Adrenal gland (tissue), 9 donors: ENCODE measurements at regions not wholly inside any gene's neighbourhood (a gene's known extent, or its start where the extent isn't known, plus 50 kb on each side); places are given as distances from the start of the nearest gene placed in this dataset.

Experiments
- DNase-seq, 7 donors: peaks; one replicate each; pipeline ENCODE4 v3.0.0-alpha.2; 2019 to 2020
- H3K27ac ChIP-seq, 5 donors: fragments of 200-600 bp; sonication (generic) in 4 of 5; 1 replicate in 3 of 5; 2 replicates in 2 of 5; pipeline versions ENCODE4 v1.5.1 to v1.8.0; 2016 to 2020; ENCODE audit warnings: mild to moderate bottlenecking in 1 of 5
- H3K27me3 ChIP-seq: fragments of 200-600 bp; 2 replicates; pipeline ENCODE4 v1.8.0; 2021
- H3K36me3 ChIP-seq, 2 donors: fragments of 200-600 bp; replicated peaks in 1 of 2; 1 replicate in 1 of 2; 2 replicates in 1 of 2; pipeline versions ENCODE4 v1.5.1 to v1.8.0; 2018 to 2022
- H3K4me1 ChIP-seq, 2 donors: fragments of 200-600 bp; replicated peaks in 1 of 2; 1 replicate in 1 of 2; 2 replicates in 1 of 2; pipeline versions ENCODE4 v1.5.1 to v1.8.0; 2018 to 2021
- H3K4me3 ChIP-seq, 4 donors: fragments of 200-600 bp; sonication (generic) in 3 of 4; one replicate each; pipeline ENCODE4 v1.5.1; 2016 to 2018
- H3K9me3 ChIP-seq, 3 donors: fragments of 200-600 bp; sonication (generic) in 1 of 3; replicated peaks in 1 of 3; 1 replicate in 2 of 3; 2 replicates in 1 of 3; pipeline versions ENCODE4 v1.5.1 to v1.8.0; 2016 to 2021
- POLR2A ChIP-seq, 2 donors: fragments of 450-650 bp; IDR thresholded peaks; one replicate each; pipeline ENCODE4 v1.6.1; 2017; ENCODE audit warnings: antibody characterized with exemption in 2 of 2, mild to moderate bottlenecking in 2 of 2, moderate library complexity in 1 of 2
- WGBS, 4 donors: extraction: QIAGEN DNeasy Blood & Tissue Kit in 2 of 4; methylation state at CpG; one replicate each; pipeline versions ENCODE4 v1.1.5 to v1.1.7; 2013 to 2017; 5-methylcytosine and 5-hydroxymethylcytosine counted together
- intact Hi-C, 2 donors: fragments of 100-400 bp; cut with DNase I; formaldehyde crosslinking; loops; one replicate each; pipeline versions ENCODE4 v1.14.1 to v1.15.0; 2022 to 2023
- TF ChIP-seq, protein P1 (sequence below), 6 experiments: fragments of 450-650 bp in 4 of 6; fragments of 200-600 bp in 2 of 6; sonication (generic) in 1 of 6; IDR thresholded peaks; 1 replicate in 5 of 6; 2 replicates in 1 of 6; pipeline versions ENCODE4 v1.5.1 to v1.8.0; 2016 to 2021; ENCODE audit warnings: antibody characterized with exemption in 6 of 6, mild to moderate bottlenecking in 2 of 6, moderate library complexity in 1 of 6
- donor health status: healthy with polysubstance abuse.
- donor health status: Bipolar disorder and iron deficiency.
- donor health status: DM: yes; HTN: yes; CAD: no.
- donor health status: DM: no; HTN: no; CAD: no.
- donor health status: DM: no; HTN: no; CAD: no.

DNA sequence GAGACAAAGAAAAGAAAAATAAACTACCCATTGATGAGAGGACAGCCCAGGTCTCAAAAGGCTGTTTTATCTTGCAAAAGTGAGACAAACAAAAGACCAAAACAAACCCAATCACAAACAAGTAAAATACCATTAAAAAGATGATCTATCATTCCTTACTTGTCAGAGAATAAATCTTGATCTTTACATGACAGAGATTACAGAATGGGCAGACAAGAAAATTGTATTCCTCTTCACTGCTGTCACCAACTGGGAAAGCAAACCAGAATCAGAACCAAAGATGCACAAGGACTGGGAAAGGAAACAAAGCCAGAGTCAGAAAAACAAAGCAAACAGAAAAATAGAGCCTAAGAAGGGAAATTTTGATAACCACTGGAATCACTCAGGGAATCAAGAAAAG is 444.0 kb upstream of the PDE3A start:
- no peaks in the 10 kb centered on the region for H3K9me3 ChIP-seq
- H3K27me3 ChIP-seq, result no peaks in the 10 kb centered on the region
- intact Hi-C loops, result no loop called here
- no peak overlapping the region for H3K4me3 ChIP-seq
- no peak for DNase-seq
- H3K36me3 ChIP-seq, result no peaks in the 10 kb centered on the region
- no peak overlapping the region for H3K27ac ChIP-seq
- H3K4me1 ChIP-seq, result no peaks in the 10 kb centered on the region
- TF ChIP-seq, protein P1, sequence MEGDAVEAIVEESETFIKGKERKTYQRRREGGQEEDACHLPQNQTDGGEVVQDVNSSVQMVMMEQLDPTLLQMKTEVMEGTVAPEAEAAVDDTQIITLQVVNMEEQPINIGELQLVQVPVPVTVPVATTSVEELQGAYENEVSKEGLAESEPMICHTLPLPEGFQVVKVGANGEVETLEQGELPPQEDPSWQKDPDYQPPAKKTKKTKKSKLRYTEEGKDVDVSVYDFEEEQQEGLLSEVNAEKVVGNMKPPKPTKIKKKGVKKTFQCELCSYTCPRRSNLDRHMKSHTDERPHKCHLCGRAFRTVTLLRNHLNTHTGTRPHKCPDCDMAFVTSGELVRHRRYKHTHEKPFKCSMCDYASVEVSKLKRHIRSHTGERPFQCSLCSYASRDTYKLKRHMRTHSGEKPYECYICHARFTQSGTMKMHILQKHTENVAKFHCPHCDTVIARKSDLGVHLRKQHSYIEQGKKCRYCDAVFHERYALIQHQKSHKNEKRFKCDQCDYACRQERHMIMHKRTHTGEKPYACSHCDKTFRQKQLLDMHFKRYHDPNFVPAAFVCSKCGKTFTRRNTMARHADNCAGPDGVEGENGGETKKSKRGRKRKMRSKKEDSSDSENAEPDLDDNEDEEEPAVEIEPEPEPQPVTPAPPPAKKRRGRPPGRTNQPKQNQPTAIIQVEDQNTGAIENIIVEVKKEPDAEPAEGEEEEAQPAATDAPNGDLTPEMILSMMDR (IDR thresholded peaks at IDR 0.05), result no peak
- TF ChIP-seq POLR2A (IDR thresholded peaks at IDR 0.05), result no peak

DNA sequence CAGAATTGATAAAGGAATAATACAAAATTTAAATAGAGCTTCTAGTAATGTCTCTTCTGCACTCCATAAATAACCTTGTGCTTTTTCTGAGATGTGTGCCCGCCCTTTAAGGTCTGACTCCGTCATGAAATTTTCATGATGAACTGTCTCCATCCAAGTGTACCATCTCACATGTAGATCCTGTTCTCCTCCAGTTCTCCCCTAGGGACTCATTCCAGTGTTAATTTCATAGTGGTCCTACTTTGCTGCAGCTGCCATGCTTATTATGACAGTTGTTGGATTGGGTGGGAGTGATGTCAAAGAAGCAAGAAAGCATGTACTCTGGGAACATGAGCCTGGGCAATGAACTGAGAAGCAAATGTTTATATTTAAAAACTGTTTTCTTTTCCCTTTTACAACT is 442.5 kb upstream of the PDE3A start:
- no peak overlapping the region for H3K27ac ChIP-seq
- intact Hi-C loops, result no loop called here
- no peak overlapping the region for H3K4me3 ChIP-seq
- no peaks in the 10 kb centered on the region for H3K27me3 ChIP-seq
- WGBS, 4 donors, result 84 to 90% (median 85%) methylated on average over 2 of the region's 2 CpGs
- no peaks in the 10 kb centered on the region for H3K36me3 ChIP-seq
- no peaks in the 10 kb centered on the region for H3K9me3 ChIP-seq
- no peak for TF ChIP-seq POLR2A (IDR thresholded peaks at IDR 0.05)
- TF ChIP-seq, protein P1 (IDR thresholded peaks at IDR 0.05), result no peak
- no peak for DNase-seq
- no peaks in the 10 kb centered on the region for H3K4me1 ChIP-seq

DNA sequence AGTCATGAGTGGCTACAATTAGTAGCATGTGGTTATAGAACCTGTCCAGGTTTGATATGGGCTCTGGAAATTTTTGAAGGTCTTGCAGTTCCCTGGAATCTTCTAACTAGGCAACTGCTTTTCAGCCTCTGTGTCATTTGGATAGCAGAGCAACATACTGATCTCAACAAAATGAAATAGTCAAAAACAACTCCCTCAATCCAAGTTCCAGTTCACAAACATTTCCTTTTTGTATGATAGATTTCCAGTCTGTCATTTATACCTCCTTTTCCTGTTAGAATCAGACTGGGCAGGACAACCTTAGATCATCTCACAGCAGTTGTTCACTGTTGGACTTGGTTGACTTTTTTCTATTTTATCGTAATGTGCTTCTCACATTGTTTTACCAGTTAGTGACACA is 442.1 kb upstream of the PDE3A start:
- intact Hi-C loops, result no loop called here

DNA sequence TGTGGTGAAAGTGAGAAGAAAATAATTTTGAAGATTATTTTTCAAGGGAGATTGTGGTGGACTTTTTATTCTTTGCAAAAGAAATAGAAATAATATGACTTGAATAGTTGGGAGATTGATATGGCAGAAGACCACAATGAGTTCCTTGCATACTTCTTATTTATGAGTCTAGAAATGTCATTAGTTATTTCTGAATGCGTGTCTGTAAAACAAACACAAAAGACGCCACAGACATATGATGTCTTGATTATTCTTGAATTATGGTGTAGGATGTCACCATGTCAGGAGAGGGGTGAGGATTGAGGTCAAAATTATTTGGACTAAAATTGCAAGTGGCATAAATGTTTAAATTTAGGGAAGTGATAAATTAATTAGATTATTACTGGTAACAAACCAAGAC is 440.7 kb upstream of the PDE3A start:
- H3K27me3 ChIP-seq, result no peaks in the 10 kb centered on the region
- no peak overlapping the region for H3K27ac ChIP-seq
- no peaks in the 10 kb centered on the region for H3K9me3 ChIP-seq
- 52 to 60% (median 53%) methylated on average over 2 of the region's 2 CpGs for WGBS, 4 donors
- H3K36me3 ChIP-seq, result no peaks in the 10 kb centered on the region
- DNase-seq, result no peak
- no peak overlapping the region for H3K4me3 ChIP-seq
- intact Hi-C loops, result no loop called here
- H3K4me1 ChIP-seq, result no peaks in the 10 kb centered on the region
- TF ChIP-seq, protein P1 (IDR thresholded peaks at IDR 0.05), result no peak
- TF ChIP-seq POLR2A (IDR thresholded peaks at IDR 0.05), result no peak

More for the DNA sequence above, 442.1 kb upstream of the PDE3A start:
- Histone ChIP-seq H3K36me3 (no peaks in the 10 kb centered on the region), H3K9me3 (no peaks in the 10 kb centered on the region), H3K27me3 (no peaks in the 10 kb centered on the region), H3K27ac (no peak overlapping the region), H3K4me1 (no peaks in the 10 kb centered on the region), H3K4me3 (no peak overlapping the region)
- WGBS, 4 donors, result 85 to 96% (median 90%) methylated on average over 1 of the region's 1 CpG
- TF ChIP-seq POLR2A (IDR thresholded peaks at IDR 0.05), result no peak
- TF ChIP-seq, protein P1 (IDR thresholded peaks at IDR 0.05), result no peak
- no peak for DNase-seq
